Endothelial cell (in vitro differentiated cells): ENCODE measurements at regions not wholly inside any gene's neighbourhood (a gene's known extent, or its start where the extent isn't known, plus 50 kb on each side); places are given as distances from the start of the nearest gene placed in this dataset.

Experiments
- DNase-seq: peaks from one replicate; pipeline ENCODE4 v3.0.0; 2021; ENCODE audit warnings: low spot score
- H3K27ac Mint-ChIP-seq: one replicate; pipeline ENCODE4 v1.8.0; 2021; ENCODE audit warnings: mixed read lengths, inconsistent platforms; ENCODE audit not compliant: unreplicated experiment
- H3K27me3 Mint-ChIP-seq: one replicate; pipeline ENCODE4 v1.8.0; 2021; ENCODE audit warnings: mild to moderate bottlenecking, moderate library complexity, mixed read lengths, inconsistent platforms; ENCODE audit not compliant: unreplicated experiment
- H3K36me3 Mint-ChIP-seq: one replicate; pipeline ENCODE4 v1.8.0; 2021; ENCODE audit warnings: mild to moderate bottlenecking, low read depth, mixed read lengths, inconsistent platforms; ENCODE audit not compliant: unreplicated experiment
- H3K4me1 Mint-ChIP-seq: one replicate; pipeline ENCODE4 v1.8.0; 2021; ENCODE audit warnings: mild to moderate bottlenecking, mixed read lengths, inconsistent platforms; ENCODE audit not compliant: unreplicated experiment
- H3K4me3 Mint-ChIP-seq: one replicate; pipeline ENCODE4 v1.8.0; 2021; ENCODE audit warnings: mild to moderate bottlenecking, mixed read lengths, inconsistent platforms; ENCODE audit not compliant: unreplicated experiment
- H3K9me3 Mint-ChIP-seq: one replicate; pipeline ENCODE4 v1.8.0; 2021; ENCODE audit warnings: mixed read lengths, inconsistent platforms; ENCODE audit not compliant: unreplicated experiment
- TF ChIP-seq, protein P1 (sequence below): fragments of 200-600 bp; sonication (generic); IDR thresholded peaks from one replicate; pipeline ENCODE4 v1.5.0; 2021; ENCODE audit warnings: antibody characterized with exemption; ENCODE audit not compliant: unreplicated experiment

DNA sequence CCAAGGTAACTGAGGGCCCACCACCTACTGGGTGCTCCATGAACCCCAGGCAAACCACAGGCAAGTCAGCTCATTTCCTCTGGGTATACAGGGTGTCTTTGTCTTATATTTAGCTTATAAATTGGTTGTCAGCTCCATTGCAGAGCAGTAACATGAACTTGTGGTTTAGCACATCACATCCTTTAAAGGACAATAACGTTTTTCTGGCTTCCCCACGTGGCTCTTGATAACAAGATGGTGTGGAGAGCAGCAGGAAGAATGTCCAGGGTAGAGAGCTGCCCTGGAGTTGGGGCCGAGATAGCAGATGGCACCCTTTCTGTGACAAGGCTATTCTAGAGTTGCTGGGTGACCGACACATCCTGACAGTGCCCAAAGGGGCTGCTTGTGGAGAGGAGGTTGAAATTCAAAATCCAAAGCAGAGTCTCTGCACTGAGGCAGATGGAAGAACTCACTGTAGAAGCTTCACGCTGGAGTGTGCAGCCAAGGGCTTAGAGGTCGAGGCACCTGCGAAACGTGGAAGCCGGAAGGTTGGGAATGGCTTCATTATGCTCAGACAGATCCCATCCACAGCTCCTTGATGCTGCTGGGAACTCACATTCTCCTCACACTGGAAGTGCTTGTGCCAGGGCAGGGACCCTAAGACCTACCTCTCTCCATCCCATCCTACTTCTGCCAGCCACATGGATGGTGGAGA, 133.0 kb upstream of the FRY start:
- Mint-ChIP-seq H3K27me3 (peaks cover 3% of the 10 kb centered on the region), H3K9me3 (no peaks in the 10 kb centered on the region), H3K27ac (no peak overlapping the region)

DNA sequence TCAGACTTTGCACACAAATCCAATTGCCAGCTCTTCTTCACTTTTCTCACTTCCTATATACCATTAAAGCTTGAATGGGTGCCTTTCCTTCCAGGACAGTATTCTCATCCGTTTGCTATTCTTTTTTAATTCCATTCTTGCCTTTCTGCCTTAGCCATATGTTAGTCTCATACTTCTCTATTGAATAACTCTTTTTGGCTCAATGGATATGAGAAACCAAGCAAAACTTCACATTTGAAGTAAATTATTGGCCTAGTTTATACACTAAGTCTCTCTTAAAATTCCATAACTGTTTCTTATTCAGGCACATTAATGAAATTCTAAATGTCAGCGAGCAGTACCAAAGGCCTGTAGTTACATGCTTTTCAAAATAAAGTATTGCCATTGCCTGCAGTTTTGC, 129.6 kb upstream of the FRY start:
- Mint-ChIP-seq H3K36me3 (no peaks in the 10 kb centered on the region), H3K4me1 (no peaks in the 10 kb centered on the region)

More for the DNA sequence above, 133.0 kb upstream of the FRY start:
- Mint-ChIP-seq H3K4me3 (no peak overlapping the region), H3K36me3 (no peaks in the 10 kb centered on the region), H3K4me1 (no peaks in the 10 kb centered on the region)
- TF ChIP-seq, protein P1, sequence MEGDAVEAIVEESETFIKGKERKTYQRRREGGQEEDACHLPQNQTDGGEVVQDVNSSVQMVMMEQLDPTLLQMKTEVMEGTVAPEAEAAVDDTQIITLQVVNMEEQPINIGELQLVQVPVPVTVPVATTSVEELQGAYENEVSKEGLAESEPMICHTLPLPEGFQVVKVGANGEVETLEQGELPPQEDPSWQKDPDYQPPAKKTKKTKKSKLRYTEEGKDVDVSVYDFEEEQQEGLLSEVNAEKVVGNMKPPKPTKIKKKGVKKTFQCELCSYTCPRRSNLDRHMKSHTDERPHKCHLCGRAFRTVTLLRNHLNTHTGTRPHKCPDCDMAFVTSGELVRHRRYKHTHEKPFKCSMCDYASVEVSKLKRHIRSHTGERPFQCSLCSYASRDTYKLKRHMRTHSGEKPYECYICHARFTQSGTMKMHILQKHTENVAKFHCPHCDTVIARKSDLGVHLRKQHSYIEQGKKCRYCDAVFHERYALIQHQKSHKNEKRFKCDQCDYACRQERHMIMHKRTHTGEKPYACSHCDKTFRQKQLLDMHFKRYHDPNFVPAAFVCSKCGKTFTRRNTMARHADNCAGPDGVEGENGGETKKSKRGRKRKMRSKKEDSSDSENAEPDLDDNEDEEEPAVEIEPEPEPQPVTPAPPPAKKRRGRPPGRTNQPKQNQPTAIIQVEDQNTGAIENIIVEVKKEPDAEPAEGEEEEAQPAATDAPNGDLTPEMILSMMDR = no peak
- DNase-seq = no peak

DNA sequence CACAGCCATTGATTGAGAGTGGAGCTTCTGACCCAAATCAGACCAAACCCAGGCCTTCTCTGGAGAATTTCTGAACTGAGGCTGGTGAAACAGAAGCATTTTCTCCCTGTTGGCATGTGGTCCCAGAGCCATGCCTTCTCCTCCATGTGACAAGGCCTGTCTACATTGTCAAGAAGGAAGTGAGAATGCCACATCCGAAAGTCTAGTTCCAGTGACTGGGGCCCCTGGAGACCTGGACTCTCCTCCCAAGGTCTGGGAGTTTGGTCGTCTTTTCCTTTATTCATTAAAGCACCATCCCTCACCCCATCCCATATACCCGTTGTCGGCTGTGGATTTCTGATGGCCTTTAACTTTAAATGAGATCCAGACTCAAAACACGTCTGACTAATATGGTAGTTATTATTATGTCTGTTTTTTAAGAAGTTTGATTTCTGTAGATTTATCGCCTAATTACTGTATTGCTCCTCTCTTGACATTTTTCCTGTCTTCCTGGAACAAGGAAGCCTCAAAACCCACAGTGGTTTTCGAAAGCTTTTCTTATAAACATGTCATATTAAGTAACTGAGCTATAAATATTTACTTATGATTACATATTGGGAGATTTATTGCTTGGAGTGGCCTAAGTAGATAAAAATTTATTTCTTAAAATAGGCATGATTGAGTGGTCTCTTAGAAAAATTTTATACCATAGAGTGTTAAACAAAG, 128.3 kb upstream of the FRY start:
- no peak for DNase-seq
- Mint-ChIP-seq H3K9me3 (no peaks in the 10 kb centered on the region), H3K4me1 (no peaks in the 10 kb centered on the region), H3K27ac (no peak overlapping the region), H3K4me3 (no peak overlapping the region), H3K36me3 (no peaks in the 10 kb centered on the region), H3K27me3 (peaks cover 3% of the 10 kb centered on the region)
- TF ChIP-seq, protein P1 = no peak

More for the DNA sequence above, 129.6 kb upstream of the FRY start:
- TF ChIP-seq, protein P1 = no peak
- Mint-ChIP-seq H3K27ac (no peak overlapping the region), H3K4me3 (no peak overlapping the region), H3K9me3 (no peaks in the 10 kb centered on the region), H3K27me3 (peaks cover 3% of the 10 kb centered on the region)
- DNase-seq = no peak

DNA sequence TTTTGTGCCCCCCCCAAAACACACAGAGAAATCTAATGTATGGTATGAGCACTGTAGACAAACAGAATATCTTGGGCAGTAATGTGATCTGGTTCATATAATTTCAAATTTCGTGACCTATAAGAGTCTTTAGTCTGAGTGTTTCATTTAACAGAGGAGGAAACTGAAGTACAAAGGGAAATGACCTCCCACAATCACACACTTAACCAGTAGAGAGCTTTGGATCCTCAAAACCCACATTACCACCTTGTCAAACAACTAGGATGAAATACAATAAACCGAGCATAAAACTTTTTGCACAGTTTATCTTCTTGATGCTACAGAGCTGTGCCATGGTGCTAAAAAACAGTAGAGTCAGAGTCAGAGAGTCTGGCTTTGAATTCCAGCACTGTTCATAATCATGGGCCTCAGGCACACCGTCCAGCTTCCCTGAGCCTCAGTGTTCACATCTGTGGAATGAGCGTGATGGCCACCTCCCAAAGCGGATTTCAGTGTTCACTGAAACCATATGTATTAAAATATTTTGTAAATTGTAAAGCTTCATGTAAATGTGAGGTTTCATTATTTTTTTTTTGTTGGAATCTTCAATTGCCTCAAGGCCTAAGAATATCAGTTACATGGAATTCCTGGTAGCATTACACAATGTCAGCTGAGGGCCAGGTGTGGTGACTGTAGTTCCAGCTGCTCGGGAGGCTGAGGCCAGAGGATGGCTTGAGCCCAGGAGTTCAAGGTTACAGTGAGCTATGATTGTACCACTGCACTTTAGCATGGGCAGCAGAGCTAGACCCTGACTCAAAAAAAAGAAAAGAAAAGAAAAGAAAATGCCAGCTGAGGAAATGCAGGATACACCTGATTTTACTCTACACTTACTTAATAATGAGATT, 126.4 kb upstream of the FRY start:
- no peaks in the 10 kb centered on the region for H3K27me3 Mint-ChIP-seq
- no peaks in the 10 kb centered on the region for H3K9me3 Mint-ChIP-seq
- H3K4me3 Mint-ChIP-seq = no peak overlapping the region
- H3K27ac Mint-ChIP-seq = no peak overlapping the region
- no peak for DNase-seq
- H3K4me1 Mint-ChIP-seq = no peaks in the 10 kb centered on the region
- TF ChIP-seq, protein P1 = no peak
- H3K36me3 Mint-ChIP-seq = no peaks in the 10 kb centered on the region
